ENCODE measurements at regions not wholly inside any gene's neighbourhood (a gene's known extent, or its start where the extent isn't known, plus 50 kb on each side); places are given as distances from the start of the nearest gene placed in this dataset.
A peak's percentile ranks its signal among the peaks of the same experiment; 100 is the strongest.

- no peaks in the 10 kb centered on the region for H3K36me3 ChIP-seq (ENCODE audit: control insufficient read depth, insufficient read depth, low read length)
- no peak for TF ChIP-seq CTCF (IDR thresholded peaks at IDR 0.05; ENCODE audit: insufficient read depth, low read length, severe bottlenecking)
- FAIRE-seq = no peak
- peak; percentile 52 for DNase-seq (ENCODE audit: low read depth)
- H3K4me3 ChIP-seq (ENCODE audit: low read depth, low read length) = no peak overlapping the region
- no peaks in the 10 kb centered on the region for H3K27me3 ChIP-seq (ENCODE audit: control insufficient read depth, insufficient read depth, low read length)
These were observed 192.1 kb upstream of the CHST9 start for GRCh38 chr18:27377251-27377650.

- FAIRE-seq (no peak), DNase-seq (ENCODE audit: low read depth) (peak; percentile 3)
- Histone ChIP-seq H3K27me3 (ENCODE audit: control insufficient read depth, insufficient read depth, low read length) (no peaks in the 10 kb centered on the region), H3K36me3 (ENCODE audit: control insufficient read depth, insufficient read depth, low read length) (no peaks in the 10 kb centered on the region), H3K4me3 (ENCODE audit: low read depth, low read length) (no peak overlapping the region)
- TF ChIP-seq CTCF (IDR thresholded peaks at IDR 0.05; ENCODE audit: insufficient read depth, low read length, severe bottlenecking) = no peak
These were observed 187.3 kb upstream of the CHST9 start for GRCh38 chr18:27372386-27372785.

- TF ChIP-seq CTCF (IDR thresholded peaks at IDR 0.05; ENCODE audit: insufficient read depth, low read length, severe bottlenecking) = no peak
- no peak for FAIRE-seq
These were observed 181.6 kb upstream of the CHST9 start for GRCh38 chr18:27366665-27367064.

GRCh38 chr18:27366151-27366550 lies 181.0 kb upstream of the CHST9 start:
- Histone ChIP-seq H3K4me3 (ENCODE audit: low read depth, low read length) (no peak overlapping the region), H3K27me3 (ENCODE audit: control insufficient read depth, insufficient read depth, low read length) (no peaks in the 10 kb centered on the region), H3K36me3 (ENCODE audit: control insufficient read depth, insufficient read depth, low read length) (no peaks in the 10 kb centered on the region)
- DNase-seq (ENCODE audit: low read depth) = peak; percentile 2
- no peak for FAIRE-seq
- TF ChIP-seq CTCF (IDR thresholded peaks at IDR 0.05; ENCODE audit: insufficient read depth, low read length, severe bottlenecking) = no peak

More at GRCh38 chr18:27366665-27367064, 181.6 kb upstream of the CHST9 start:
- H3K36me3 ChIP-seq (ENCODE audit: control insufficient read depth, insufficient read depth, low read length) = no peaks in the 10 kb centered on the region
- H3K27me3 ChIP-seq (ENCODE audit: control insufficient read depth, insufficient read depth, low read length) = no peaks in the 10 kb centered on the region
- no peak overlapping the region for H3K4me3 ChIP-seq (ENCODE audit: low read depth, low read length)
- DNase-seq (ENCODE audit: low read depth) = no peak

GRCh38 chr18:27363872-27364271 lies 178.8 kb upstream of the CHST9 start:
- peak; percentile 50 for DNase-seq (ENCODE audit: low read depth)

More at GRCh38 chr18:27363872-27364271, 178.8 kb upstream of the CHST9 start:
- H3K36me3 ChIP-seq (ENCODE audit: control insufficient read depth, insufficient read depth, low read length) = no peaks in the 10 kb centered on the region
- no peaks in the 10 kb centered on the region for H3K27me3 ChIP-seq (ENCODE audit: control insufficient read depth, insufficient read depth, low read length)
- no peak for FAIRE-seq
- no peak overlapping the region for H3K4me3 ChIP-seq (ENCODE audit: low read depth, low read length)
- TF ChIP-seq CTCF (IDR thresholded peaks at IDR 0.05; ENCODE audit: insufficient read depth, low read length, severe bottlenecking) = peak; percentile 24

Data from bronchial epithelial cell (primary cell).